CD4-positive, alpha-beta T cell (primary cell): ENCODE measurements at regions not wholly inside any gene's neighbourhood (a gene's known extent, or its start where the extent isn't known, plus 50 kb on each side); places are given as distances from the start of the nearest gene placed in this dataset.

Experiments
- ATAC-seq: fragments of 200-7000 bp; cut with Tn5 transposase; one replicate; pipeline ENCODE4 v1.10.0; 2022; ENCODE audit warnings: mild to moderate bottlenecking; ENCODE audit not compliant: poor library complexity
- CTCF ChIA-PET: fragments of 350-600 bp; sonication (Branson Sonifier 250); formaldehyde crosslinking; loops from one replicate; lab custom pipeline; 2021; ENCODE audit warnings: antibody characterized with exemption, inconsistent platforms; lab: Charles Lee
- POLR2A ChIA-PET: fragments of 350-600 bp; sonication (Branson Sonifier 250); formaldehyde crosslinking; loops from one replicate; lab custom pipeline; 2021; ENCODE audit warnings: antibody characterized with exemption, inconsistent platforms; lab: Charles Lee
- DNase-seq, 14 experiments: peaks; one replicate each; pipeline ENCODE4 v3.0.0-alpha.2; 2013 to 2020; ENCODE audit warnings: mixed read lengths in 2 of 14
- H3K27ac ChIP-seq, 2 donors: one replicate each; pipeline versions ENCODE4 v1.5.1 to v1.7.0; 2013; ENCODE audit warnings: low read length in 2 of 2, low read depth in 1 of 2, mild to moderate bottlenecking in 1 of 2
- H3K27me3 ChIP-seq, 2 experiments: 1 replicate in 1 of 2; 2 replicates in 1 of 2; pipeline versions ENCODE4 v1.6.1 to v1.7.0; 2013; ENCODE audit warnings: low read length in 2 of 2, control low read depth in 1 of 2, mild to moderate bottlenecking in 1 of 2, moderate library complexity in 1 of 2; ENCODE audit not compliant: insufficient read depth in 2 of 2, control insufficient read depth in 1 of 2
- H3K36me3 ChIP-seq: one replicate; pipeline ENCODE4 v1.6.1; 2013; ENCODE audit warnings: low read length, control low read depth; ENCODE audit not compliant: insufficient read depth
- H3K4me1 ChIP-seq: one replicate; pipeline ENCODE4 v1.6.1; 2013; ENCODE audit warnings: low read length, control low read depth; ENCODE audit not compliant: insufficient read depth
- H3K4me3 ChIP-seq: one replicate; pipeline ENCODE4 v1.5.1; 2013; ENCODE audit warnings: mild to moderate bottlenecking, low read length, moderate library complexity
- H3K9me3 ChIP-seq, 2 experiments: 1 replicate in 1 of 2; 2 replicates in 1 of 2; pipeline versions ENCODE4 v1.6.1 to v1.7.0; 2013; ENCODE audit warnings: low read length in 2 of 2, mild to moderate bottlenecking in 2 of 2, control low read depth in 1 of 2, moderate library complexity in 1 of 2; ENCODE audit not compliant: control insufficient read depth in 1 of 2, insufficient read depth in 1 of 2
- H3K27ac Mint-ChIP-seq: one replicate; pipeline ENCODE4 v1.8.0; 2020; ENCODE audit warnings: mixed read lengths
- H3K27me3 Mint-ChIP-seq: one replicate; pipeline ENCODE4 v1.8.0; 2021; ENCODE audit warnings: mixed read lengths
- H3K36me3 Mint-ChIP-seq: one replicate; pipeline ENCODE4 v1.8.0; 2021; ENCODE audit warnings: low read depth, mixed read lengths
- H3K4me1 Mint-ChIP-seq: one replicate; pipeline ENCODE4 v1.8.0; 2021; ENCODE audit warnings: low read depth, mixed read lengths
- H3K4me3 Mint-ChIP-seq: one replicate; pipeline ENCODE4 v1.8.0; 2020; ENCODE audit warnings: mild to moderate bottlenecking, mixed read lengths
- H3K9me3 Mint-ChIP-seq: one replicate; pipeline ENCODE4 v1.8.0; 2020; ENCODE audit warnings: mixed read lengths
- intact Hi-C, 2 experiments: fragments of 100-400 bp; cut with DNase I in 1 of 2; cut with micrococcal nuclease in 1 of 2; formaldehyde crosslinking; loops; one replicate each; pipeline versions ENCODE4 v1.15.1 to v1.9.0; 2023 to 2025; cut with DNase I, micrococcal nuclease
- TF ChIP-seq, protein P1 (sequence below): fragments of 200-600 bp; IDR thresholded peaks from one replicate; pipeline ENCODE4 v1.8.0; 2022; ENCODE audit warnings: antibody characterized with exemption, mild to moderate bottlenecking

GRCh38 chr4:107278791-107279483 is 242.8 kb upstream of the DKK2 start:
- Mint-ChIP-seq H3K27me3 (peaks cover 4% of the 10 kb centered on the region), H3K27ac (no peak overlapping the region), H3K9me3 (no peaks in the 10 kb centered on the region), H3K4me1 (no peaks in the 10 kb centered on the region), H3K36me3 (no peaks in the 10 kb centered on the region), H3K4me3 (no peak overlapping the region)
- Histone ChIP-seq H3K36me3 (no peaks in the 10 kb centered on the region), H3K27ac (no peak overlapping the region), H3K27me3 (no peaks in the 10 kb centered on the region), H3K4me1 (no peaks in the 10 kb centered on the region), H3K4me3 (no peak overlapping the region), H3K9me3 (no peaks in the 10 kb centered on the region)
- CTCF ChIA-PET: no interaction called here
- TF ChIP-seq, protein P1, sequence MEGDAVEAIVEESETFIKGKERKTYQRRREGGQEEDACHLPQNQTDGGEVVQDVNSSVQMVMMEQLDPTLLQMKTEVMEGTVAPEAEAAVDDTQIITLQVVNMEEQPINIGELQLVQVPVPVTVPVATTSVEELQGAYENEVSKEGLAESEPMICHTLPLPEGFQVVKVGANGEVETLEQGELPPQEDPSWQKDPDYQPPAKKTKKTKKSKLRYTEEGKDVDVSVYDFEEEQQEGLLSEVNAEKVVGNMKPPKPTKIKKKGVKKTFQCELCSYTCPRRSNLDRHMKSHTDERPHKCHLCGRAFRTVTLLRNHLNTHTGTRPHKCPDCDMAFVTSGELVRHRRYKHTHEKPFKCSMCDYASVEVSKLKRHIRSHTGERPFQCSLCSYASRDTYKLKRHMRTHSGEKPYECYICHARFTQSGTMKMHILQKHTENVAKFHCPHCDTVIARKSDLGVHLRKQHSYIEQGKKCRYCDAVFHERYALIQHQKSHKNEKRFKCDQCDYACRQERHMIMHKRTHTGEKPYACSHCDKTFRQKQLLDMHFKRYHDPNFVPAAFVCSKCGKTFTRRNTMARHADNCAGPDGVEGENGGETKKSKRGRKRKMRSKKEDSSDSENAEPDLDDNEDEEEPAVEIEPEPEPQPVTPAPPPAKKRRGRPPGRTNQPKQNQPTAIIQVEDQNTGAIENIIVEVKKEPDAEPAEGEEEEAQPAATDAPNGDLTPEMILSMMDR: no peak
- no peak for ATAC-seq
- POLR2A ChIA-PET: no interaction called here
- no peak for DNase-seq
- intact Hi-C loops: no loop called here

GRCh38 chr4:107276052-107276451 is 239.9 kb upstream of the DKK2 start:
- Histone ChIP-seq H3K4me3 (no peak overlapping the region), H3K4me1 (no peaks in the 10 kb centered on the region), H3K27ac (no peak overlapping the region), H3K9me3 (no peaks in the 10 kb centered on the region), H3K27me3 (no peaks in the 10 kb centered on the region), H3K36me3 (no peaks in the 10 kb centered on the region)
- H3K27me3 Mint-ChIP-seq: peaks cover 8% of the 10 kb centered on the region
- intact Hi-C loops: no loop called here
- no peaks in the 10 kb centered on the region for H3K4me1 Mint-ChIP-seq
- TF ChIP-seq, protein P1: no peak
- H3K9me3 Mint-ChIP-seq: no peaks in the 10 kb centered on the region
- H3K27ac Mint-ChIP-seq: no peak overlapping the region
- no peak overlapping the region for H3K4me3 Mint-ChIP-seq
- DNase-seq (no peak), ATAC-seq (no peak)
- ChIA-PET POLR2A (no interaction called here), CTCF (no interaction called here)
- no peaks in the 10 kb centered on the region for H3K36me3 Mint-ChIP-seq

GRCh38 chr4:107275225-107275624 is 239.1 kb upstream of the DKK2 start:
- Mint-ChIP-seq H3K4me3 (no peak overlapping the region), H3K36me3 (no peaks in the 10 kb centered on the region), H3K27me3 (peaks cover 8% of the 10 kb centered on the region), H3K4me1 (no peaks in the 10 kb centered on the region), H3K27ac (no peak overlapping the region), H3K9me3 (no peaks in the 10 kb centered on the region)
- ChIA-PET POLR2A (no interaction called here), CTCF (no interaction called here)
- Histone ChIP-seq H3K9me3 (peaks cover 0 to 7% of the 10 kb centered on the region in 2 experiments), H3K27ac (no peak overlapping the region), H3K27me3 (no peaks in the 10 kb centered on the region), H3K4me3 (no peak overlapping the region), H3K4me1 (no peaks in the 10 kb centered on the region), H3K36me3 (no peaks in the 10 kb centered on the region)
- TF ChIP-seq, protein P1: no peak
- DNase-seq: no peak
- ATAC-seq: no peak
- intact Hi-C loops: no loop called here
